Kidney epithelial cell (primary cell): ENCODE measurements at regions not wholly inside any gene's neighbourhood (a gene's known extent, or its start where the extent isn't known, plus 50 kb on each side); places are given as distances from the start of the nearest gene placed in this dataset.
"Not testable (repeated sequence)": the region's sequence is repeated elsewhere in the genome, so short reads cannot be mapped to it uniquely, and the experiment has no call there.

Experiments used
- DNase-seq: peaks from one replicate; pipeline ENCODE4 v3.0.0-alpha.2; 2010; ENCODE audit warnings: low read depth
- H3K27me3 ChIP-seq: 2 replicates; pipeline ENCODE4 v1.6.0; 2011; ENCODE audit warnings: low read length; ENCODE audit not compliant: control insufficient read depth, insufficient read depth
- H3K36me3 ChIP-seq: 2 replicates; pipeline ENCODE4 v1.5.1; 2011; ENCODE audit warnings: low read length; ENCODE audit not compliant: control insufficient read depth, insufficient read depth
- H3K4me3 ChIP-seq: 2 replicates; pipeline ENCODE4 v1.5.1; 2011; ENCODE audit warnings: low read depth, mild to moderate bottlenecking, control low read depth, low read length
- CTCF ChIP-seq: IDR thresholded peaks from 2 replicates; pipeline ENCODE4 v1.5.1; 2011; ENCODE audit warnings: mild to moderate bottlenecking, moderate library complexity, low read length, control low read depth, inconsistent platforms; ENCODE audit not compliant: insufficient read depth, poor library complexity, severe bottlenecking

DNA sequence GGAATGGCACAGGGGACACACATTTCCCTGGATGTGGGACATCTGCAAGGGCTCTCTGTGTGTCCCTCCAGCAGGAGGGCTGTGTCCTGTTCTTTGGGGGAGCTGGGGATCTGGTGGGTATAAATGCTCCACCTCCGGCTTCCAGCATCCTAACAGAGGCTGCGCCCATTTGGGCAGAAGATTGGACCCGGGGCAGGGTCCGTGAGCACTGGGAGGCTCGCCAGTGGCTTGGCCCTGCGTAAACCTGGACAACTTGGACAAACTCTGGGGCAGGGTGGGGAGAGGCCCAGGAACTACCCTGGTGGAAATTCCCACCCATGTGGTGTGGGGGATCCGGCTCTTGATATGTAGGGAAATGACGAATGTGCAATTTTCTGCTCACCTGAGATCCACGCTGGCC is 80.9 kb downstream of the GADD45G start:
- Histone ChIP-seq H3K36me3 (no peaks in the 10 kb centered on the region), H3K27me3 (no peaks in the 10 kb centered on the region), H3K4me3 (no peak overlapping the region)
- TF ChIP-seq CTCF = no peak
- no peak for DNase-seq

GRCh38 chr9:89686126-89686525 is 81.3 kb downstream of the GADD45G start:
- H3K27me3 ChIP-seq = no peaks in the 10 kb centered on the region
- no peak for DNase-seq
- TF ChIP-seq CTCF = no peak
- H3K36me3 ChIP-seq = no peaks in the 10 kb centered on the region
- no peak overlapping the region for H3K4me3 ChIP-seq

DNA sequence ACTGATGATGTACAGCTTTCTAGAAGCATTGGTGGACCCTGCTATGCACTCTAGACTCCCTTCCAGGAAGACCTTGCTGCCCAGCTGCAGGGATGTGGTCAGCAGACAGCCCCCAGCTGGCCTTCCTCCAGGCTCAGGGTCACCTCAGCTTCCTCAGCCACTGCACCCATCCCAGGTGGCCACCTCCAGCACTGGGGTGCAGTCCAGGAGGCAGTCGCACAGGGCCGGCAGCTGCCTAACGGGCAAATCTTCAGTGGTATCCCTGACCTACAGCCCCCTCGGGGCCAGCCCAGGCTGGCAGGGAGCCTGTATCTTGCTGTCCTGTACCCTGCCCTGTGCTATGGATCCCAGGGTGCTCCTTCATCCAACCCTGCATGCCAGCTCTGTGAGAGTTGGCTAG is 81.8 kb downstream of the GADD45G start:
- no peaks in the 10 kb centered on the region for H3K27me3 ChIP-seq
- H3K4me3 ChIP-seq = no peak overlapping the region
- no peak for TF ChIP-seq CTCF
- DNase-seq = no peak
- H3K36me3 ChIP-seq = no peaks in the 10 kb centered on the region

DNA sequence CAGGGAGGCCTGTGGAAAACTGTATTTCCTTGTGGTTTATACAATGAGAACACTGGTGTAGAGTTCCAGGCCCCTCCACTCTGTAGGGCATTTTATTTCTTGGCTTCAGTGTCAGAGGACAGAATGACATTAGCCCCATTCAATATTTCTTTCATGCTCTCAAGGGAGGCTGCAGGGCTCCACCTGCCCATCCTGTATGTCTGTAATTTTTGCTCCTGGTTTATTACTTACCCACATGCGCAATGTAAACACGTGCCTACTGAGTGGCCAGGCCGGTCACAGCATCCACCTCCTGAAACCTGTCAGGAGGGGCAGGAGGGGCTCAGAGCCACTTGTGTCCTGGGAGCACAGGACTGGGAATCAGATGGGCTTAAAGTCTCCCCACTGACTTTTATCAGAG is 82.4 kb downstream of the GADD45G start:
- Histone ChIP-seq H3K36me3 (no peaks in the 10 kb centered on the region), H3K4me3 (no peak overlapping the region), H3K27me3 (no peaks in the 10 kb centered on the region)
- no peak for TF ChIP-seq CTCF
- no peak for DNase-seq

DNA sequence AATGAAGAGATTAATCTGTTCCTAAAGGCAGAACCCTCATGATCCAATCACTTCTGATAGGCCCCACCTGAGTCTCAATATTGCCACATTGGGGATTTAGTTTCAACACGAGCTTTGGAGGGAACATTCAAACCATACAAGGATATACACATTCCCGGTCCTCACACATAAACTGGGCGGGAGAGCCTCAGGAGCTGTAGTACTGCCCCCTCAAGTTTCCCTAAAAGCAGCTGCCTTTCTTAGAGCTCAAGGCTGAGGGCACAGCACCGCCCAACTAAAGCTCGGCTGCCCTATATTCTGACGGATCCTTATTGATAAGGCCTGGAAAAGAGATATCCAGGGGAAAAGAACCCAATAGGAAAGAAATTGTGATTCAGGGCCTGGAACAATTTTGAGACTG is 83.0 kb downstream of the GADD45G start:
- no peak for DNase-seq
- no peak for TF ChIP-seq CTCF
- H3K27me3 ChIP-seq = no peaks in the 10 kb centered on the region
- H3K4me3 ChIP-seq = no peak overlapping the region
- no peaks in the 10 kb centered on the region for H3K36me3 ChIP-seq

GRCh38 chr9:89689321-89689720 is 84.5 kb downstream of the GADD45G start:
- not testable (repeated sequence) for H3K4me3 ChIP-seq, DNase-seq, H3K36me3 ChIP-seq, H3K27me3 ChIP-seq
